NCI-H524 (cell line): ENCODE measurements at regions not wholly inside any gene's neighbourhood (a gene's known extent, or its start where the extent isn't known, plus 50 kb on each side); places are given as distances from the start of the nearest gene placed in this dataset.

ENCODE experiments used
- DNase-seq, 2 experiments: peaks; one replicate each; lab custom pipeline; 2025; lab: John Stamatoyannopoulos, UW

GRCh38 chr16:86443508-86444147, 66.7 kb upstream of the FOXF1 start:
- DNase-seq, result no peak

GRCh38 chr16:86444261-86444660, 66.1 kb upstream of the FOXF1 start:
- no peak for DNase-seq

- no peak for DNase-seq
Observed at GRCh38 chr16:86444661-86445060, 65.7 kb upstream of the FOXF1 start.

GRCh38 chr16:86446279-86446678, 64.0 kb upstream of the FOXF1 start:
- DNase-seq, result no peak

GRCh38 chr16:86447228-86447627, 63.1 kb upstream of the FOXF1 start:
- no peak for DNase-seq

GRCh38 chr16:86448306-86448890, 61.9 kb upstream of the FOXF1 start:
- DNase-seq, result no peak

GRCh38 chr16:86449446-86450095, 60.8 kb upstream of the FOXF1 start:
- DNase-seq, result no peak

- no peak for DNase-seq
Observed at GRCh38 chr16:86450691-86451090, 59.6 kb upstream of the FOXF1 start.

GRCh38 chr16:86452451-86452850, 57.9 kb upstream of the FOXF1 start:
- DNase-seq, result no peak

- no peak for DNase-seq
Observed at GRCh38 chr16:86455116-86455515, 55.2 kb upstream of the FOXF1 start.

- no peak for DNase-seq
Observed at GRCh38 chr16:86455640-86456039, 54.7 kb upstream of the FOXF1 start.

- DNase-seq, result no peak
Observed at GRCh38 chr16:86457501-86458148, 52.7 kb upstream of the FOXF1 start.

GRCh38 chr16:86458149-86458777, 52.1 kb upstream of the FOXF1 start:
- no peak for DNase-seq

GRCh38 chr16:86459266-86459665, 51.1 kb upstream of the FOXF1 start:
- no peak for DNase-seq
